ENCODE measurements at regions not wholly inside any gene's neighbourhood (a gene's known extent, or its start where the extent isn't known, plus 50 kb on each side); places are given as distances from the start of the nearest gene placed in this dataset.

DNA sequence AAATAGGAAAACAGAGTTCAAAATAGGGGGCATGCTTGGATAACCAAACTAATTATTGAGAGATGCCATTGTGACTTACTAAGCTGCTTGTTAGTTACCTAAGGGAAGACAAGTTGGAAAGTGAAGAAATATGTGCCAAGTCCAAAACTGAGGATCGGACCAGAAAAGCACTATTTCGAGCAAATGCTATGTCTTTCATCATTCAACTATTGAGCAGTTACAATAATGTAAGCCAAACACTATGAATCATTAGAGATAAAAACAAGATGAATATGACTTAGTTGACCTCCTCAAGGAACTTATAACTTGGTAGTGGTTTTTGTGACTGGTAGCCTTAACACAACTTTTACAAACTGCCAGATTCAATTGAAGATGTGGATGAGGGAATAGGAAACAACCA, 240.6 kb upstream of the MPDZ start:
- ATAC-seq: no peak
- no peak for TF ChIP-seq BACH2 (CRISPR knock-in tag; IDR thresholded peaks at IDR 0.05; ENCODE audit: borderline replicate concordance)
- TF ChIP-seq, protein P1, sequence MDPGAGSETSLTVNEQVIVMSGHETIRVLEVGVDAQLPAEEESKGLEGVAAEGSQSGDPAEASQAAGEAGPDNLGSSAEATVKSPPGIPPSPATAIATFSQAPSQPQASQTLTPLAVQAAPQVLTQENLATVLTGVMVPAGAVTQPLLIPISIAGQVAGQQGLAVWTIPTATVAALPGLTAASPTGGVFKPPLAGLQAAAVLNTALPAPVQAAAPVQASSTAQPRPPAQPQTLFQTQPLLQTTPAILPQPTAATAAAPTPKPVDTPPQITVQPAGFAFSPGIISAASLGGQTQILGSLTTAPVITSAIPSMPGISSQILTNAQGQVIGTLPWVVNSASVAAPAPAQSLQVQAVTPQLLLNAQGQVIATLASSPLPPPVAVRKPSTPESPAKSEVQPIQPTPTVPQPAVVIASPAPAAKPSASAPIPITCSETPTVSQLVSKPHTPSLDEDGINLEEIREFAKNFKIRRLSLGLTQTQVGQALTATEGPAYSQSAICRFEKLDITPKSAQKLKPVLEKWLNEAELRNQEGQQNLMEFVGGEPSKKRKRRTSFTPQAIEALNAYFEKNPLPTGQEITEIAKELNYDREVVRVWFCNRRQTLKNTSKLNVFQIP (CRISPR knock-in tag; IDR thresholded peaks at IDR 0.05; ENCODE audit: borderline replicate concordance, low read depth): no peak
- no peak for TF ChIP-seq OSR1 (CRISPR knock-in tag; IDR thresholded peaks at IDR 0.05)
- TF ChIP-seq ZNF565 (CRISPR knock-in tag; conservative IDR thresholded peaks at IDR 0.05; ENCODE audit: low read depth): no peak
- no peak for TF ChIP-seq ESRRG (CRISPR knock-in tag; IDR thresholded peaks at IDR 0.05)
- TF ChIP-seq ARNTL (CRISPR knock-in tag; IDR thresholded peaks at IDR 0.05; ENCODE audit: borderline replicate concordance, low read depth): no peak
- no peak for TF ChIP-seq ZC3H10 (CRISPR knock-in tag; IDR thresholded peaks at IDR 0.05)
- no peak for TF ChIP-seq ISL1 (CRISPR knock-in tag; IDR thresholded peaks at IDR 0.05)
- no peak for TF ChIP-seq GLIS3 (CRISPR knock-in tag; IDR thresholded peaks at IDR 0.05)
- TF ChIP-seq TOX (CRISPR knock-in tag; IDR thresholded peaks at IDR 0.05; ENCODE audit: borderline replicate concordance): no peak
- no peak for TF ChIP-seq PPARA (CRISPR knock-in tag; IDR thresholded peaks at IDR 0.05; ENCODE audit: borderline replicate concordance)
- TF ChIP-seq, protein P2, sequence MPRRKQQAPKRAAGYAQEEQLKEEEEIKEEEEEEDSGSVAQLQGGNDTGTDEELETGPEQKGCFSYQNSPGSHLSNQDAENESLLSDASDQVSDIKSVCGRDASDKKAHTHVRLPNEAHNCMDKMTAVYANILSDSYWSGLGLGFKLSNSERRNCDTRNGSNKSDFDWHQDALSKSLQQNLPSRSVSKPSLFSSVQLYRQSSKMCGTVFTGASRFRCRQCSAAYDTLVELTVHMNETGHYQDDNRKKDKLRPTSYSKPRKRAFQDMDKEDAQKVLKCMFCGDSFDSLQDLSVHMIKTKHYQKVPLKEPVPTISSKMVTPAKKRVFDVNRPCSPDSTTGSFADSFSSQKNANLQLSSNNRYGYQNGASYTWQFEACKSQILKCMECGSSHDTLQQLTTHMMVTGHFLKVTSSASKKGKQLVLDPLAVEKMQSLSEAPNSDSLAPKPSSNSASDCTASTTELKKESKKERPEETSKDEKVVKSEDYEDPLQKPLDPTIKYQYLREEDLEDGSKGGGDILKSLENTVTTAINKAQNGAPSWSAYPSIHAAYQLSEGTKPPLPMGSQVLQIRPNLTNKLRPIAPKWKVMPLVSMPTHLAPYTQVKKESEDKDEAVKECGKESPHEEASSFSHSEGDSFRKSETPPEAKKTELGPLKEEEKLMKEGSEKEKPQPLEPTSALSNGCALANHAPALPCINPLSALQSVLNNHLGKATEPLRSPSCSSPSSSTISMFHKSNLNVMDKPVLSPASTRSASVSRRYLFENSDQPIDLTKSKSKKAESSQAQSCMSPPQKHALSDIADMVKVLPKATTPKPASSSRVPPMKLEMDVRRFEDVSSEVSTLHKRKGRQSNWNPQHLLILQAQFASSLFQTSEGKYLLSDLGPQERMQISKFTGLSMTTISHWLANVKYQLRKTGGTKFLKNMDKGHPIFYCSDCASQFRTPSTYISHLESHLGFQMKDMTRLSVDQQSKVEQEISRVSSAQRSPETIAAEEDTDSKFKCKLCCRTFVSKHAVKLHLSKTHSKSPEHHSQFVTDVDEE (CRISPR knock-in tag; IDR thresholded peaks at IDR 0.05): no peak
- no peak for TF ChIP-seq CSDC2 (CRISPR knock-in tag; IDR thresholded peaks at IDR 0.05)
- no peak for TF ChIP-seq ZNF70 (CRISPR knock-in tag; IDR thresholded peaks at IDR 0.05)
- TF ChIP-seq ZFP3 (CRISPR knock-in tag; IDR thresholded peaks at IDR 0.05): no peak
- TF ChIP-seq TCF4 (CRISPR knock-in tag; IDR thresholded peaks at IDR 0.05; ENCODE audit: borderline replicate concordance): no peak

DNA sequence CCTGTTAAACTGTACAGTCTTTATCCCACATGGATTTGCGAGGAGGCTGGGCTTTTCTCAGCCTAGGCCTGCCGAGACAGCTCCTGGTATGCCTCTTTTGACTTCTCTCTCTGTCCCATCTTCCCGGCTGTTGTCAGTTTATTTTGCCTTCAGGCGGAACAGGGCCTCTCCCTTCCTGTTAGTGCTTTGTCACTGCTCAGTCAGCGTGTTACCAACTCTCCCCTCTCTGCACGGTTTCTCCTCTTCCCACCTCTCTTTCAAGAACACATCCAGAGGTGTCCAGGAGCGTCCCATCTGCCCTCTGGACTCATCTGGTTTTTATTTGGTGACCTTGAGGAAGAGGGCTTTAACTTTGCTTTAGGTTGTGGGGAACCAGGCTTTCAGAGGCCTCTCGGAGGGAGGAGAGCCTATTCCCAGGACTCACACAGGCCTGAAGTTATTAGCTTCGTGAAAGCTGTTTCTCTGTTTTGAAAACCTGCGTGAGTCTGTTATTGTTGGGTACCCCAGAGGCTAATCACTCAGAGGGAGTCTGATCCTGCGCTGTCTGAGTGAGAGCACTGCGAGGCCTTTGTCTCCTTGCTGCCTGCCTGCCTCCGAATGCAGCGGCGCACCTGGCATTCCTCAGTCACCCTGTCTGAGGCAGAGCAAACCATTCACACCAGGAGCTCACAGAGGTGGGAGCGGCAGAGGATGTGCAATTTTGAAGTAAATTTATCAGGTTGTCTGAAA, 234.4 kb upstream of the MPDZ start:
- no peak for ATAC-seq

More for the DNA sequence above, 234.4 kb upstream of the MPDZ start:
- TF ChIP-seq, protein P3, sequence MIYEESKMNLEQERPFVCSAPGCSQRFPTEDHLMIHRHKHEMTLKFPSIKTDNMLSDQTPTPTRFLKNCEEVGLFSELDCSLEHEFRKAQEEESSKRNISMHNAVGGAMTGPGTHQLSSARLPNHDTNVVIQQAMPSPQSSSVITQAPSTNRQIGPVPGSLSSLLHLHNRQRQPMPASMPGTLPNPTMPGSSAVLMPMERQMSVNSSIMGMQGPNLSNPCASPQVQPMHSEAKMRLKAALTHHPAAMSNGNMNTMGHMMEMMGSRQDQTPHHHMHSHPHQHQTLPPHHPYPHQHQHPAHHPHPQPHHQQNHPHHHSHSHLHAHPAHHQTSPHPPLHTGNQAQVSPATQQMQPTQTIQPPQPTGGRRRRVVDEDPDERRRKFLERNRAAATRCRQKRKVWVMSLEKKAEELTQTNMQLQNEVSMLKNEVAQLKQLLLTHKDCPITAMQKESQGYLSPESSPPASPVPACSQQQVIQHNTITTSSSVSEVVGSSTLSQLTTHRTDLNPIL (CRISPR knock-in tag; IDR thresholded peaks at IDR 0.05; ENCODE audit: low read depth): no peak
- TF ChIP-seq, protein P2 (CRISPR knock-in tag; IDR thresholded peaks at IDR 0.05): no peak
- TF ChIP-seq ISL1 (CRISPR knock-in tag; IDR thresholded peaks at IDR 0.05): no peak
- TF ChIP-seq ZNF565 (CRISPR knock-in tag; conservative IDR thresholded peaks at IDR 0.05; ENCODE audit: low read depth): no peak
- no peak for TF ChIP-seq ESRRG (CRISPR knock-in tag; IDR thresholded peaks at IDR 0.05)
- TF ChIP-seq, protein P1 (CRISPR knock-in tag; IDR thresholded peaks at IDR 0.05; ENCODE audit: borderline replicate concordance, low read depth): no peak
- no peak for TF ChIP-seq RARB (CRISPR knock-in tag; IDR thresholded peaks at IDR 0.05)
- TF ChIP-seq ZC3H10 (CRISPR knock-in tag; IDR thresholded peaks at IDR 0.05): no peak
- no peak for TF ChIP-seq TCF4 (CRISPR knock-in tag; IDR thresholded peaks at IDR 0.05; ENCODE audit: borderline replicate concordance)
- TF ChIP-seq GLIS3 (CRISPR knock-in tag; IDR thresholded peaks at IDR 0.05): no peak
- TF ChIP-seq ZNF8 (CRISPR knock-in tag; IDR thresholded peaks at IDR 0.05): no peak
- no peak for TF ChIP-seq BACH2 (CRISPR knock-in tag; IDR thresholded peaks at IDR 0.05; ENCODE audit: borderline replicate concordance)
- TF ChIP-seq CSDC2 (CRISPR knock-in tag; IDR thresholded peaks at IDR 0.05): no peak
- TF ChIP-seq, protein P4, sequence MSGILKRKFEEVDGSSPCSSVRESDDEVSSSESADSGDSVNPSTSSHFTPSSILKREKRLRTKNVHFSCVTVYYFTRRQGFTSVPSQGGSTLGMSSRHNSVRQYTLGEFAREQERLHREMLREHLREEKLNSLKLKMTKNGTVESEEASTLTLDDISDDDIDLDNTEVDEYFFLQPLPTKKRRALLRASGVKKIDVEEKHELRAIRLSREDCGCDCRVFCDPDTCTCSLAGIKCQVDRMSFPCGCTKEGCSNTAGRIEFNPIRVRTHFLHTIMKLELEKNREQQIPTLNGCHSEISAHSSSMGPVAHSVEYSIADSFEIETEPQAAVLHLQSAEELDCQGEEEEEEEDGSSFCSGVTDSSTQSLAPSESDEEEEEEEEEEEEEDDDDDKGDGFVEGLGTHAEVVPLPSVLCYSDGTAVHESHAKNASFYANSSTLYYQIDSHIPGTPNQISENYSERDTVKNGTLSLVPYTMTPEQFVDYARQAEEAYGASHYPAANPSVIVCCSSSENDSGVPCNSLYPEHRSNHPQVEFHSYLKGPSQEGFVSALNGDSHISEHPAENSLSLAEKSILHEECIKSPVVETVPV (CRISPR knock-in tag; IDR thresholded peaks at IDR 0.05): no peak
- no peak for TF ChIP-seq TOX (CRISPR knock-in tag; IDR thresholded peaks at IDR 0.05; ENCODE audit: borderline replicate concordance)
- TF ChIP-seq ZFP3 (CRISPR knock-in tag; IDR thresholded peaks at IDR 0.05): no peak
- TF ChIP-seq PPARA (CRISPR knock-in tag; IDR thresholded peaks at IDR 0.05; ENCODE audit: borderline replicate concordance): no peak
- no peak for TF ChIP-seq SNAI2 (CRISPR knock-in tag; IDR thresholded peaks at IDR 0.05)
- TF ChIP-seq OSR1 (CRISPR knock-in tag; IDR thresholded peaks at IDR 0.05): no peak

Measured in SK-N-SH treated with all-trans-retinoic acid at 6 μM for 48 hours (cell line).